ENCODE measurements at regions not wholly inside any gene's neighbourhood (a gene's known extent, or its start where the extent isn't known, plus 50 kb on each side); places are given as distances from the start of the nearest gene placed in this dataset.

- no peak for TF ChIP-seq EZH2phosphoT487 (conservative IDR thresholded peaks at IDR 0.05; ENCODE audit: low read length)
- TF ChIP-seq, protein P1, sequence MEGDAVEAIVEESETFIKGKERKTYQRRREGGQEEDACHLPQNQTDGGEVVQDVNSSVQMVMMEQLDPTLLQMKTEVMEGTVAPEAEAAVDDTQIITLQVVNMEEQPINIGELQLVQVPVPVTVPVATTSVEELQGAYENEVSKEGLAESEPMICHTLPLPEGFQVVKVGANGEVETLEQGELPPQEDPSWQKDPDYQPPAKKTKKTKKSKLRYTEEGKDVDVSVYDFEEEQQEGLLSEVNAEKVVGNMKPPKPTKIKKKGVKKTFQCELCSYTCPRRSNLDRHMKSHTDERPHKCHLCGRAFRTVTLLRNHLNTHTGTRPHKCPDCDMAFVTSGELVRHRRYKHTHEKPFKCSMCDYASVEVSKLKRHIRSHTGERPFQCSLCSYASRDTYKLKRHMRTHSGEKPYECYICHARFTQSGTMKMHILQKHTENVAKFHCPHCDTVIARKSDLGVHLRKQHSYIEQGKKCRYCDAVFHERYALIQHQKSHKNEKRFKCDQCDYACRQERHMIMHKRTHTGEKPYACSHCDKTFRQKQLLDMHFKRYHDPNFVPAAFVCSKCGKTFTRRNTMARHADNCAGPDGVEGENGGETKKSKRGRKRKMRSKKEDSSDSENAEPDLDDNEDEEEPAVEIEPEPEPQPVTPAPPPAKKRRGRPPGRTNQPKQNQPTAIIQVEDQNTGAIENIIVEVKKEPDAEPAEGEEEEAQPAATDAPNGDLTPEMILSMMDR (IDR thresholded peaks at IDR 0.05; ENCODE audit: insufficient read depth, low read length, poor library complexity, severe bottlenecking) = no peak
Observed at GRCh38 chr11:92703449-92703830, 266.0 kb upstream of the MTNR1B start.

Measured in SU-DHL-6 (cell line).